Activated CD4-positive, alpha-beta T cell treated with anti-CD3 and anti-CD28 coated beads, Interleukin-2, amount 50 U/mL, for 24 hours (primary cell): ENCODE measurements at regions not wholly inside any gene's neighbourhood (a gene's known extent, or its start where the extent isn't known, plus 50 kb on each side); places are given as distances from the start of the nearest gene placed in this dataset.

ENCODE experiments used
- DNase-seq, 2 donors: peaks; one replicate each; pipeline ENCODE4 v3.0.0-alpha.2; 2020; ENCODE audit warnings: low read depth in 1 of 2, low spot score in 1 of 2

DNA sequence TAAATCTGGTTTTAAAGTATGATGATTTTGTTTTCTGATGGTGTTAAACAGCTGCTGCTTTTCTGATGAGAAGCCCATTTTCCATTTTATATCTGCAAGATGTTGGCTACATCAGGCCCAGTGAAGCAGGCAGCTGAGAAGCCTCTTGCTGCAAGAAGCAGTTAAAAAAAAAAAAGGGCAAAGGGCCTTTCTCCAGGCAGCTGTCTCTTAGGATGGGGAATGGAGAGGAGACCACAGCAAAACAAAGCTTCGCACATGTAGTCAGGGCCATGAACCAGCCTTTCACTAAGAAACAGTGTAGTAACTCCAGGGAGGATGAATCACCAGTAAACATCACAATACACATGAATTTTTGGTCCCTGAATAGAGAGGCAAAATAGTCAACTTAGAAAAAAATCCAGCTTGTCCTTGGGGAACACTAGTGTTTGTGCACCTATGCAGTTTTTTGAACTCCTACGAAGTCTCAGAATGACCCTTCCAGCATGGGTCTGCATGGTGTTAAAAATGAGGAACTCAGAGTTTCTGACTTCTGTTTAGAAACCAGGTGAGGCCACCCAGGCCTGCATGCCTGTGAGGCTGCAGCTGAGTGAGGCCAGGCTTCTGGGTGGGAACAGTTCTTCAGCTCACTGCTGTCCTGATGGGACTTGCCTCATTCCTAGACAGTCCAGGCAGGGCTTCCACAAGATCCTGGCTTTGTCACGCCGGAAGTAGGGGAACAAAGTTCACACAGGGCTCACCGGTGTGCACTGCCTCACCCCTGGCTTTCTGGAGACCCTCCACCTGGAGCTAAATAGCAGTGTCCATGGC, 518.7 kb downstream of the MCTP2 start:
- DNase-seq: no peak

DNA sequence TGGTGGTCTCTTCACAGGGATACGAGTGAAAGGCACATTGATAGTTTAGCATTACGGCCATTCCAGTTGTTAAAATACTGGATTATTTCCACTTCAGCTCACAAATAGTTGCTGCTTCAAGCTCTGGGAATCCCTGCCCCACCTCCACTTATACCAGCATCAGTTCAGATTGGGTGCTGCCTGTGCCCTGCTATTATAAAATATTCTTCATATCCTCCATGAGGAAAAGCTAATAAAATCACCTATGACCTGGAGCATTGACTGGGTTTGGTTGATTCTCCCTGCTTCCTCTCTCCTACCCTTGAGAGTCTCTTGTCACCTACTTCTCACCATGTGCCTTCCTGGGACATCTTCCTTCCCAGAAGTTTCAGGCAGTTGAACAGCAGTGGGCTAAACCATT, 529.0 kb downstream of the MCTP2 start:
- no peak for DNase-seq

DNA sequence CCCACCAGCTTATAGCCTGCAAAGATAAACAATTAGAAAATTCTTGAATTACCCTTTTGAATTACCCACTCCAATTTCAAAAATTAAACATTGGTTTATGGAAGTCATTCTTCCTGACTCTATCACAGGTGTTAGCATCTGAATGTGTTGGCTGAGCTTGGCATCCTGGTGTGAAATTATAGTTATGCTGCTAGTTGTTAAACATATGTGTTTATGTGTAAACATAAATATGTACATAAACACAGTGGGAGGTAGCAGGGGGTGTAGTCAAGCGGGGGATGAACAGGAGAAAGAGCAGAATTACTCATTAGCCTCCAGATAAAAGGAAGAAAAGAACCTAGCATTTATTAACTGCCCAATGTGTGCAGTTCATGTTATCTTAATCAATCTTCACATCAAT, 530.2 kb downstream of the MCTP2 start:
- DNase-seq: no peak

DNA sequence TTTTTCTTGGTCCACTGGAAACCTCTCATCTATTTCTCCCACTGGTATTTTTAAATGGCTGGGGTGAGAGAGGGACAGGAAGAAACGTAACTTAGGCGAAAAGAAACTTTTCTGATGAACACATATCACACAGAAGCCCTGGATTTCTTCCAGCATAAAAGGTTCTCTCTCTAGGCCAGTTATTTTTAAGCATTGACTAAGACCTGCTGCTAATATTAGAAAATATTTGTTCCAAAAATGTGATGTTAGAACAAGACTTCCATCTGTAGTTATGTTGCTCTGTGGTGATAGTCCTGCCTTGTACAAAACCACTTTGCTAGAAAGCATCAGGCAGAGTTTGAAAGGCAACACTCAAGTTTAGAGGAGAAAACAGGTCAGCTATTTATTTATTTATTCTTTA, 537.7 kb downstream of the MCTP2 start:
- no peak for DNase-seq

DNA sequence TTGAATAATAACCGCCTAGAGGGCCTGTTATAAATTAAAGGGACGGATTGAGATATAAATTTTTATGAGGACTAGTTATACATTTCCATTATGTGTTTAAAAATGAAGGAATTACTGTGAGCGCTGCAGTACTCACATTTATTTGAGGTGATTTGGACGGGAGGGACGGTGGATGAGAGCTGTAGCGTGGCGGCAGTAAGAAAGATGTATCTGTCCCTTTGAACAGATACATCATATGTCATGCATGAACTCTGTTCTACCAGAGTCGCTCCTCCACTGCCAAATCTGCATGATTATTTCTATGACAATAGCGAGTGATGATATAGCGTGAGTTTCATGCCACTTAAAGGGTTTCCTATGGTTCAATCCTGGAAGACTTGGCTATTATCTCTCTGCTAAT, 538.8 kb downstream of the MCTP2 start:
- DNase-seq: no peak

DNA sequence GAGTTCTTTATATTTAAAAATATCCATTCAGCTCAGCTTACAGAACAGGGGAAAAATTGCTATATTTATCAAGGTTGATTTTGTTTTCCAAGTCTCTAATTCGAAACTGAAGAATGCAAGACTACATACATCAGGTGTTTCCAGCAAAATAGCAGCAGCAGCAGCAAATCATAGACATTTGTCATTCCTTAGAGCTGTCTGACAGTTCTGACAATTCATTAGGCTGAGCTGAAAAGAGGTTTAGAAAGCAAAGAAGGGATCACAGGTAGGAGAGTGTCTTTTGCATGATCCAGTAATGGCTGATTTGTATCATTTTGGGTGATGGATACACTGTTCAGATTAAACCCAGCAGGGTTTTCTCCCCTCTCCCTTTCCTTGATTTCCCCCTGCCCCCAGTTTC, 545.7 kb downstream of the MCTP2 start:
- no peak for DNase-seq

DNA sequence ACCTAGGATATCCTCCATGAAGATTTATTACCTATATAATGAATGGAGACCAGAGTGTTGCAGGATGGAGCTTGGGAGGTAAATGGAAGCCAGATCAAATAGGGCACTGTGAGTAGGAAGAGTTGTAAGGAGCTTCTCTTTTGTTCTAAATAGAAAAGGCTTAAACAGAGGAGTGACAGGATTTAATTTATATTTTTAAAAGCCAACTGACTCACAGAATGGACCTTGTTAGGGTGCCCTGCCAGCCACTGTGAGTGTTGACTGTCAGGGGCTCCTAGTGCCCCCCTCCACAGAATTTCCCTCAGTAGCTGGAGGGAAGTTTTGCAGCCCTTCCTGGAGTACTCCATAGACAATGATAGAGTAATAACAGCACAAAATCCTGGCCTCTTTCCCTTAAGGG, 547.5 kb downstream of the MCTP2 start:
- no peak for DNase-seq

DNA sequence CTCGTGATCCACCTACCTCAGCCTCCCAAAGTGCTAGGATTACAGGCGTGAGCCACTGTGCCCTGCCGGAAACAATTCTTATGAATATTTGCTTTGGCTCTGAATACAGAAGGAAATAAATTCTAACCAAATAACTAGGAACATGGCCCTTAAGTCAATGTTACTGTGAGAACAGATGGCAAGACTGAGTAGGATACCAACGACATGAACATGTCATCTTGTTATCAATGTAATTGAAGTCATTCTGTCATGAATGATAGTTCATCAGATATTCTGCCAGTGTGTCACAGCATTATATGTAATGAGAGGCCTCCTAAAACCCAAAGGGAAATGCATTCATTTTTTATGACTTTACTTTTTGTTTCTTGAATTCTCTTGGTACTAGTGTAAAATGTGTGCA, 548.8 kb downstream of the MCTP2 start:
- no peak for DNase-seq

DNA sequence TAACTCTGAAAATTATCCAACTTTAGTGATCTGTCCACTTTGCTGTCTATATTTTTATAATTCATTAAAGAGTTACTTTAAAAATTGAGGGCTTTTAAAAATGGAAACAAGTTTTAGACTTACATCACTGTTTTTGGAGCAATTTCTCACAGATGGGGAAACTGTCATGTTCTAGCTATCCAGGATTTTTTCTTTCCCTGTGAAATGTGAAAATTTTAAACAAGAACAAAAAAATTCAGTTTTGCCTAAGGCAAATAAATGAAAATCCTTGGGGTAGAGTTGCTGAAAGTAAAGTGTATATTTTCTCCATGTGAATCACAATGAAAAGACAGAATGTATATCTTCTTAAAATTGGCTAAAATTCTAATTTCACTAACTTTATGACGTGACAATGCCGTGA, 553.7 kb downstream of the MCTP2 start:
- no peak for DNase-seq

DNA sequence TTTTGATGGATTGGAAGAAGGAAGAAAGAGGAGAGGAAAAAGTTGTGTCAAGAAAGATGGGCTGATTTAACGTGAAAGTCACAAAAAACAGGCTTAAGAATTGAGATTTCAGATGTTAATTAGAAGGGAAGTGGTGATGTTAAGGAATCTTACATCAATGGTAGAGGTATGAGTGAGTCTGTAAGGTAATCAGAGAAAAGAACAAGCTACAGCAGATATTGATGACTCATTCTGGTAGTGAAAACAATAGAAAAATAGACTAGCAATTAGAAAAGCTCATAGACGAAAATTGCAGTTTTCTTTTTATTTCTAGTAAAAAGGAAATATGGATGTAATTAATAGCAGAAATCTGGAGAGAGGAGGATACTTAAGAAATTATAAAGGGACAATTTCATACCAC, 559.6 kb downstream of the MCTP2 start:
- no peak for DNase-seq

DNA sequence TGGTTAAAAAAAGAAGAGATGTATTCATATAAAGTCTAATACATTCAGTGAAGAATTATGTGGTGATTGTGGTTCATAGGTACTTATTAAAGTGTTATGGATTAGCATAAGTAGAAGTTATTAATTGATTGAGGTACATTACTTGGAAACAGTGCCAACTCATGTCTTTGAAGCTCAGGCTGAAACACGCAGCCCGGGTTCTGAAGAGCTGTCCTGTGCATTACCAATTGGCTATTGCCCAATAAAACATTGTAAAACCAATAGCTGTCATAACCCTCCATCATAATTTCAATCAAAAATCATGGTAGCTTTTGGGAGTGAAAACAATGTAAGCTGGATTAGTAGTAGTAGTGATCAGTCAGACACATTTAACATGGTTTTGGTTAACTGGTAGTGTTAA, 560.1 kb downstream of the MCTP2 start:
- DNase-seq: no peak

DNA sequence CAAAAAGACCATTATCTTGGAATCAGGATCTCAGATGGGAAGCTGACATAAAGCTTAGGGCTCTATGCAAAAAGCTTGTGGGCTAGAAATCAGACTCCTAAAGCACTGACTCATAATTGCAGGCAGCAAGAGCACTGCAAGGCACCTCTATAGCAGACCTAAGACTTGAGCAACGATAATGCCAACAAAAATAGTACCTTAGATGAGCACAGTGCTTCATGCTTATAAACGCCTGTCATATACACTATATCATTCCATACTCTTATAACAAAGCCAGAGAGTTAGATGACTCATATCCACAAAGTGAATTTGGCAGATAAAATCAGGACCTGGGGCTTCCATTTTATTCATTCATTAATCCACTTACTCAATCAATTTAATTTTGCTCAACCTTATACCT, 560.8 kb downstream of the MCTP2 start:
- no peak for DNase-seq

DNA sequence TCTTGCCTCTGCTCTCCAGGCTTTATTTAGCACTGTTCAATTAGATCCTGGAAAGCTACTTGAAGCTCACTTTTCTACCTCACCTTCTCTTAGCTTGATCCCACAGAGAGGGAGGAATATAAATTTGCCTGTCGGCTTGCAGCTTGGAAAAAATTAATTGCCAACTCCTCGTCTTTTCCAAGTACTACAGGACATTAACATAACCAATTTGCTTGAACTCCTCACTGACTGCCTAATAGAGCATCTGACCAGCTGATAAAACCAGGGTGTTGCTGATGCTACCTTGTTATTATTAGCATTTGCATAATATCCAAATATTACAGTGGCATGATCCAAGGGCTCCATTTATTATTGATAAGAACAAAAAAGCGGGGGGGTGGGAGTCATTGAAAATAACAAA, 561.8 kb downstream of the MCTP2 start:
- DNase-seq: no peak

DNA sequence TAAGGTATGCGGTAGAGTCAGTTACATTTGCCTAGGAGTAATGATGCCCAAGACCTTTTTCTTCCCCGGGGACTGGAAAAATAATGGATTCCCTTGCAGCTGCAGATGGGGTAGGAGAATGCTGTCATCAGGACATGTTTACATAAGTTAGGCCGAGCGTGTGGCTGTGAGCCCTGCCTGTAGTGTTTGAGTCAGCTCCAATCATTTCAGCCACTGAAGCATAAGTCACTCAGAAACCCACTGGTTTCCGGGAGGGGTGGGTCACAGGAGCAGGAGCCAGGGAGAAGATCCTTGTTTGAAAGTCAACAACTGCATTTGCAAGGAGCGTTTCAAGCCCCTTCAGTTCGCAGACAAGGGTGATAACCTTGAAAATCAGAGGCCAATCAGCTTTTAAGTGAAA, 562.3 kb downstream of the MCTP2 start:
- no peak for DNase-seq

DNA sequence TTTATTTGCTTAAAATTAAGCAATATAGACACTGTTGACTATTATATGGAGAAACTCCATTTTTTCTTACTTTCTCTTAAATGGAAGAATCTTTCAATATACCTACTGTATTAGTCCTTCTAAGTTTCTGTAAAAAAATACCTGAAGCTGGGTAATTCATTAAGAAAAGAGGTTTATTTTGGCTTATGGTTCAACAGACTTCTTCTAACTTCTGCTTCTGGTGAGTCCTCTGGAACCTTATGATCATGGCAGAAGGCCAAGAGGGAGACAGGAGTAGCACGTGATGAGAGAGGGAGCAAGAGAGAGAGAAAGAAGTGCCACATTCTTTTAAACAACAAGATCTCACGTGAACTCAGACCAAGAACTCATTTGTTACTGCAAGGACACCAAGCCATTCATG, 573.3 kb downstream of the MCTP2 start:
- DNase-seq: no peak

DNA sequence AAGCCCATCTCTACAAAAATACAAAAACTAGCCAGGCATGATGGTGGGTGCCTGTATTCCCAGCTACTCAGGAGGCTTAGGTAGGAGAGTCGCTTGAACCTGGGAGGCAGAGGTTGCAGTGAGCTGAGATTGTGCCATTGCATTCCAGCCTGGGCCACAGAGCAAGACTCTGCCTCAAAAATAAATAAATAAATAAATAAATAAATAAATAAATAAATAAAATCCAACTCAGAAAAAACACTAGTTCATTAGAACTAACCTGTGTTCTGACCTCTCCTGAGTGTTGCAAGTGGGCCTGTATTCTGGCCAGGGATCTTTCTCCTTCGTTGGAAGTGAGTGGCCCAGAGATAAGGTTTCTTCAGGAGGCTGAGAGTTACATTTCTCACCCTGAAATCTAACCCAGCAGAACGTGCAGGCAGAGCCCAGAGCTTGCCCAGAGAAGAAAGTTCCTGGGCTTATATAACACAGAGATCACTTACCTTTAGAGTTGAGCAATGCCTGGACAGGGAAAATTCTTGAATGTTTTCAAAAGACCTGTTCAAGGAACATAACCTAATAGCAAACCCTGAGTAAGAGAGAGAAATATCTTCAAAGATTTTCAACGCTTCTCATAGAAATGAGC, 583.9 kb downstream of the MCTP2 start:
- DNase-seq: no peak

DNA sequence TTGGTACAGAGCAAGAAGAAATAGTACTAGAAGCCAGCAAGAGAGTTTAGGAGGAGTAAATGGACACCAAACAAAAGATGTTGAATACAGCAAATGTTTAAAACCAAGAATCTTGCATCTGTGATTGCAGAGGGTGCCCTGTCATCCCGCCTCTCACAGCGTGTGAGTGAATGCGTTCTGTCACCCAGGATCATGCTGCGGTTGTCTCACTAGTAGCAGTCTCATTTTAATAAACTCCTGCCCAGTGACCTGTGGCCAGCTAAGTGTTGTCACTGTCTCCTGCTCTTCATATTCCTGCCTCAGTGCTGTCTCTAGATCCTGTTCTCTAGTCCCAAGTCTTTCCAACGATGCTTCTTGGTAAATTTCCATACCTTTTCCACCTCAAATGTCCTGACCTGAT, 584.6 kb downstream of the MCTP2 start:
- DNase-seq: no peak

DNA sequence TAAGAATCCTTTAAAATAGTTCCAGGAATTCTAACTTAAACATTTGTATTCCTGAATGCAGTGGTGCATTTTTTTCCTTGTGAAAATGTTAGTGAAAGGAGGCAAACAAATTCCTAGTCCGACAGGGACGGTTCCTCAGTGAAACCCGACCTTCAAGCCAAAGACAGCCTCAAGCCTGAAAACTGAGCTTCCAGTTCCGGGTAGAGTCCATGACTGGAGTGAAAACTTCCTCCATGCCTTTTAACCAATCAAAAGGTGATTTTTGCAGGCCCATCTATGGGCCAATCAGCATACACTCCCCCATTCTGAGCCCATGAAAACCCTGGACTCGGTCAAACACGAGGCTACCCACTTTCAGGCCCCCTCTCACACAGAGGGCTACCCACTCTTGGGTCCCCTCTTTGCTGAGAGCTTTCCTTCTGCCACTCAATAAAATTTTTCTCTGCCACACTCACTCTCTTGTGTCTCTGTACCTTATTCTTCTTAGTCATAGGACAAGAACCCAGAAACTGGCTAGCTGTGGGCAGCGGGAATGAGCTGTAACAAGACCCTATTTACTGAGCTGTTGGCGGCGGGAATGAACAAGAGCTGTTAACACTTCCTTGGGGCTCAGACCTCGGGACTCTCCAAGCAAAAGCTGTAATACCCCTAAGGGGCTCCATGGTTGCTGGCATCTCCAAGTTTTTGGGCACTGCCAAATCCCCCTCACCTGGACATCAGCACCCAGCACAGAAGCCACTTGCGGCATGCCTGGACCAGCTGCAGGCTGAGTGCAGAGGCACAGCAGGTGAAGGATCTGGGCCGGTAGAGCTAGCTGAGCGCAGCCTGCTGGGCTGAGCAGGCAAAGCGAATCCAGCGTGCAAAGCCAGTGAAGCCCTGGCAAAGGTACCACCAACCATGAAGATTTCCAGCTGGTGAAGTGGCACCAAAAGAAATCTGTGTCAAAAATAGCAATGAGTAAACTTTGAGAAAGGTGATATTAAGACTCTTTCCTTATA, 598.8 kb downstream of the MCTP2 start:
- DNase-seq: no peak

DNA sequence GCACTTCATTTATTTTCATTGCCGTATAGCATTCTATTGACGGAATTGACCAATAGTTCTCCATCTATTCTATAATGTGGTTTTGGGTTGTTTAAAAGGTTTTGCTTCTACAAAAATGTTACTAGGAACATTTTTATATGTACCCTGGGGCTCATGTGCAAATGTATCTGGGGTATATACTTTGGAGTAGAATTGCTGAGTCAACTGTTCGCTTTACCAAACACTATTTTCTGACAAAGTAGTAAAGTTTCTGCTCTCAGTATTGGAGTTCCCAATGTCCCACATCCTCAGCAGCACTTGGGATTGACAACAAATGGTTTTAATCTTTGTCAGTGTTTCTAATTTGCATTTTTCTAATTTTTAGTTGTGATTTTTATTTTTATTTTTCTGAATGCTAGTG, 602.6 kb downstream of the MCTP2 start:
- DNase-seq: no peak

DNA sequence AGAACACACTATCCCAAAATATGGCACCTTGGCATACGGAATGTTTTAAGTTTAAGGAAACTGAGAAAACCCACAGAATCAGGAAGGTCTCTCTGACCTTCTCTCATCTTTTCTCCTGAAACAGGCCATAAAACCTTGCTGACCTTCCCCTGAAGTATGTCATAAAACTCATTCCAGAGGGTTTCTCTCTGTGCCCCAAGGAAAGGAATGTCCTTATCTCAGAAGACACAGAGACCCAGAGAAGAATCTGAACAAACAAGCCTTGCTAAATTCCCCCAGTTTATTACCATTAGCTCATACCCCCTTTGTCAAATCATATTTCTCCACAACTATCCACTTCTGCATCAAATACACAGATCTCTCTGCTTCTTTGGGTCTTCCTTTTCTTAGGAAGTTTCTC, 603.1 kb downstream of the MCTP2 start:
- no peak for DNase-seq

DNA sequence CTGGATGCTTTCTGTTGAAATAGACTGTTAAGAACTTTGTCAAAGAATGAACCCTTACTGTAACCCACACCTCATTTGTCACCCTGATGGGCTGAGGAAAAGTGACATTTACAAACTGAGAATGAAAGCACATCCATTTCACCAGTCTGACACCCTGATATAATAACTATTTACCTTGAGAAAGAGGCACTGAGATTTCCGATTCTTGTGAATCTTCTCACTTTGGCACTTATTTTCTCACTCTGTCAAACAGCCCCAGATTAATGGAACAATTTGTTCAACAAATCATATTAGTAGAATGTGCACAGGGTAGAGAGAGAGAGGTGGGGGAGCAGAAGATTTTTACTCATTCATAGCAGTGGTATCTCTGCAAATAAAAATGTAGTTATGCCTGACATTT, 606.9 kb downstream of the MCTP2 start:
- no peak for DNase-seq
